Fibroblast of lung (primary cell): ENCODE measurements at regions not wholly inside any gene's neighbourhood (a gene's known extent, or its start where the extent isn't known, plus 50 kb on each side); places are given as distances from the start of the nearest gene placed in this dataset.

Experiments
- CTCF ChIP-seq, 2 donors: IDR thresholded peaks in 1 of 2; conservative IDR thresholded peaks in 1 of 2; 1 replicate in 1 of 2; 2 replicates in 1 of 2; pipeline ENCODE4 v1.5.1; 2011 to 2012; ENCODE audit warnings: low read length in 2 of 2, control low read depth in 1 of 2, inconsistent platforms in 1 of 2, low read depth in 1 of 2, mild to moderate bottlenecking in 1 of 2
- EZH2 ChIP-seq: IDR thresholded peaks from 2 replicates; pipeline ENCODE4 v1.5.1; 2012; ENCODE audit warnings: low read length, control low read depth, mild to moderate bottlenecking; ENCODE audit errors: missing control alignments

GRCh38 chr10:118463740-118464139 lies 121.6 kb upstream of the FAM204A start:
- TF ChIP-seq CTCF (conservative IDR thresholded peaks at IDR 0.05 in 1 of 2, IDR thresholded peaks at IDR 0.05 in 1 of 2; ENCODE audit: low read depth in 1 of 2, low read length in 2 of 2) (no peak), EZH2 (no peak)
